Glomerular endothelial cell (primary cell): ENCODE measurements at regions not wholly inside any gene's neighbourhood (a gene's known extent, or its start where the extent isn't known, plus 50 kb on each side); places are given as distances from the start of the nearest gene placed in this dataset.

Experiments
- DNase-seq: peaks from one replicate; pipeline ENCODE4 v3.0.0-alpha.2; 2011; ENCODE audit warnings: low read depth, low spot score; ENCODE audit errors: extremely low read depth

GRCh38 chr1:56060906-56061305, 518.5 kb downstream of the PLPP3 start:
- DNase-seq: no peak

DNA sequence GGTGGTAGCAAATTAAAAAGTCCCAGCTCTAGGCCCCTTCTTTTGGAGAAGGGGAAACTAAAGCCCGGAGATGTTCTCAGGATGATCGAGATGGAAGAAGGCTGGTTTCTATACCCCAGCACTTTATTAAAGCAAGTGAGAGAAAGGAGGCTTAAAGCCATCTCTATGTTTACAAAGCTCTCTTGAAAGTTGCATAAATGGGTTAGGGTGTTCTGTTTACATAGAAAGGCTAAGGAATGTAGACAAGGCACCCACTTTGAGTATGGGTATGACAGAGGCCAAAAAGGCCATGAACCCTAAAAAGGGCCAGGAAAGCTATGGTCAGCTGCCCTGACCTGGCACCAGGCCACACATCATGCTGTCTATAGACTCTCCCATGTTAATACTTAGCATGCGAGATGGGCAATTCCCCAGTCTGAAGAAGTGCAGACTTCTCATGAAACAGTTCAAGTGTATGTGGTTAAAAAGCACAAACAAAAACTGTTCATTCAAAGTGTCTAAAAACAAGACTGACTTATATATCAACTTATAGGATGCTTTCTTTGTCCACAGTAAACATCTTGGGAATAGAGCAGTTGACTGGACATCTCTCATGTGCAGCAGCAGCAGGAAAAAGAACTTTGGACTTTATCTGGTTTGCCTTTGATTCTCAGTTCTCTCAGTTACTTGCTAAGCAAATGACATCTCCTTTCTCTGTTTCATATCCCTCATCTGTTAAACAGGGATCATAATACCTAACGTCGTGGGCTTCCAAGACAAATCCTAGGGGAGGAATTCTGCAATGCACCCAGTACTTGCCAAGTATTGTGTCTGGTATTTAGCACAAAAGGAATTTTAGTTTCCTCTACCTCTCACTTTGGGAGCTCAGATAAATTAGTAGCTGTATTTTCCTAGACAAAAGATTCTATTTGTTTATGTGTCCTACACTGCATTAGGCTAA, 521.6 kb downstream of the PLPP3 start:
- no peak for DNase-seq

DNA sequence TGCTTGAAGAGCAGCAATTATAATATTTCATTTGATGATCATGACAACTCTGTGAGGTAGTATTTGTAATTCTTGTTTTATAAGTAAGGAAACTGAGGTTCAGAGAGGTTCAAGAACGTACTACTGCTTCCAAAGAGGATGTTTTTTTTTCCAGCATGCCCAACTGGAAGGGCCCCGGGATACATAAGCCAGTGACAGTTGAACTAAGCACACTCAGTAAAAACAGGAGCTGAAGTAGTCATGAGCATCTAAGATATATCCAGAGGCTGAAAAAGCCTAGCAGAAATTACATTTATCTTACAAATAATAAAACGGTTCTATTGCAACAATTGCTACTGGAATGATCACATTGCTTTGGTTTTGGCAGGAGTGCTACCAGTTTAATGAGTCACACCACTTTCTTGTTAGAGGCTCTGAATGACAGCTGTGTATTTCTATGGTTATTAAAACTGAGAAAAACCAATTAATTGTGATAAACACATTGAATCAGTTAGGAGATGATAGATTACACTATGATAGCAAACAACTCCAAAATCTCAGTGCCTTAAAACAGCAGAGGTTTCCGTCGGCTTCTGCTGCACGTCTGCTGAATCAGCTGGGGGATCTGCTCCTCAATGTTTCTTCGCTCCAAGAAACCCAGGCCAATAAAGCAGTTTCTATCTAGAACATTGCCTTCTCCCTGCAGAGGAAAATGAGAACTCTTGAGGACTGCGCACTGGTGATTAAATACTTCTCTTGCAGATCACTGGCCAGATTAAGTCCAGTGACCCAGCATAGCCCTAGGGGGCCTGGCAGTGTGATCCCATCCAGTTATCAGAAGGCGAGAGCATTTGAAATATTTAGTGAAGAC, 522.7 kb downstream of the PLPP3 start:
- no peak for DNase-seq

- DNase-seq: no peak
Measured at GRCh38 chr1:56054959-56055358, 524.4 kb downstream of the PLPP3 start.

DNA sequence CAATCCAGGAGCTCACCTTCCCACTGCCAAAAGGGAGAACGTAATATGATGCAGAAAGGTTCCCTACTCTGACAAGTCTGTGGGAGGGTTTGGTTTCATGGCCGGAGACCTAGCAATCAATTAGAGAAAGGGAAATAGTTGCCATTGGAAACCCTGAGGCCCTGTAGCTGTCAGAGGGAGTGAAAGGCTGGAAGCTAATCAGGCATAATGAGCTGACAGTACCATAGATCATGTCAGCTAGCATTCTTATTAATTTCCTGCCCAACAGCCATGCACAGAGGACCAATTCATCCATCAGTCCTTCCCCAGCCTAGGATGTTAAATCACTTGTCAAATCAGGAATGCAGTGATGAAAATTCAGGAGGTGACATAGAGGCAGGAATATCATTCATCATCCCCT, 527.3 kb downstream of the PLPP3 start:
- no peak for DNase-seq

- no peak for DNase-seq
Measured at GRCh38 chr1:56050911-56051310, 528.5 kb downstream of the PLPP3 start.

DNA sequence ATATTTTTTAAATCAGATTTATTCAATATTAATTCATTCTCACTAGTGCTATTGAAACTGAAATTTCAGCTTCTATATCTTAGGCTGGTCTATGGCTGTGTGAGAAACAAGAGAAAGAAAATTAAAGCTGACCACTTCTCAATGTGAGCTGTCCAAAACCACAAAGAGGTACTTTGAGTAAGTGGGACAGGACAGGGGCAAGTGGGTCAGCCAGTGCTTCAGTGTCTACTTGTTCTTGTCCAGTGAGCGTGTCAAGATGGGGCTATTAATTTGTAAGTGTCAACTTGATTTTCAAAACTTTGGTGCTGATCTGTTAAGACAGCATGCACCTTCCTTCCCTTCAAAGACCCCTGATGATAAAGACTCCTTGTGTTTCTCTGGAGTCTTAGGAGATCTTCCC, 533.9 kb downstream of the PLPP3 start:
- DNase-seq: no peak

DNA sequence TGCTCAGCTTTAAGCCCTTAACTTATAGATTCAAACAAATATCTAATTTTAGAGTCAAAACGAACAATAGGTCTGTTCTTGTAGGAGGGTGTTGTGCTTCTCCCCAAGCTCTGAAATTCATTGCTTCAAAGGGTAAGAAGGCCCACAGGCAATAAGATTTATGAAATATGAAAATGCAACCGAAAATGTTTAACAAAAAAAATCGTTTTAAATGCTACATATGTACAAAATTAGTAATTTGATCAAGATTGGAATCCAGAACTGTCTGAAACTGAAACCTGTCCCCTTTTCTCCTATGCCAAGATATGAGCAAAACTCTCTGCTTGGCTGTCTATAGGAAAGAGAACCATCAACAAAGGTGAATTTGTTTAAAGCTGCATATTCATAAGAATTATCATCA, 534.3 kb downstream of the PLPP3 start:
- no peak for DNase-seq

GRCh38 chr1:56036479-56036878, 542.9 kb downstream of the PLPP3 start:
- DNase-seq: no peak

- DNase-seq: no peak
Measured at GRCh38 chr1:56034847-56035481, 544.4 kb downstream of the PLPP3 start.

GRCh38 chr1:56034222-56034621, 545.1 kb downstream of the PLPP3 start:
- no peak for DNase-seq

DNA sequence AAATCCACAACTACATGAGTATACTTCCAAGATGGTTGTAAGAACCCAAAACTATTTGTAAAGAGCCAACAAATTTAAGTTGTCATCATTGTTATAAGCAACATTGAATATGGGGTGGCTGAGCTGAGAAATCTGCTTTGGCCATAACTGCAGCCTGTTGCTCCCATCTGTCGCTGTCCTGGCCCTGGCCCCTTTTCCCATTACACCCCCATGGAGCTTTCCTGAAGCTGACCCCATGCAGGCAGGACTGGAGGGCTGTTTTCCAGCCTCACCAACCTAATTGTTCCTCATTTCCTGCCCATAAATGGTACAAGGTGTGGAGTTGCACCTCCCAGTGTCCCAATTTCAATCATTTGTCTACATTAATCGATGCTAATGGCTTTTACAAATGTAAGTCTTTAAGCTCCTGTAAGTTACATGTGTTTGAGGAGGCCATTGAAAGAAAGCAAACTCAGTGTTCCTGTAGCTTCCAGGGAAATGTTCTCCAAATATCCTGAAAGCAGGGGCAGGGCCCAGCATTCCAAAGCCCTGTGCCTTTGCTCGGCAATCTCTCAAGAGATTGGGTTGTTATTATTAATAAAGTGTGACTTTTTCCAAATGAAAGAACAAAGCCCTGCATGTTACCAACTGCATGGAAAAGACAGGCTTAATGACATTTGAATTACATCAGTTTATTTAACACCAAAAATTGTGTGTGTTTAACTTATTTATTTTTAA, 545.9 kb downstream of the PLPP3 start:
- DNase-seq: no peak

DNA sequence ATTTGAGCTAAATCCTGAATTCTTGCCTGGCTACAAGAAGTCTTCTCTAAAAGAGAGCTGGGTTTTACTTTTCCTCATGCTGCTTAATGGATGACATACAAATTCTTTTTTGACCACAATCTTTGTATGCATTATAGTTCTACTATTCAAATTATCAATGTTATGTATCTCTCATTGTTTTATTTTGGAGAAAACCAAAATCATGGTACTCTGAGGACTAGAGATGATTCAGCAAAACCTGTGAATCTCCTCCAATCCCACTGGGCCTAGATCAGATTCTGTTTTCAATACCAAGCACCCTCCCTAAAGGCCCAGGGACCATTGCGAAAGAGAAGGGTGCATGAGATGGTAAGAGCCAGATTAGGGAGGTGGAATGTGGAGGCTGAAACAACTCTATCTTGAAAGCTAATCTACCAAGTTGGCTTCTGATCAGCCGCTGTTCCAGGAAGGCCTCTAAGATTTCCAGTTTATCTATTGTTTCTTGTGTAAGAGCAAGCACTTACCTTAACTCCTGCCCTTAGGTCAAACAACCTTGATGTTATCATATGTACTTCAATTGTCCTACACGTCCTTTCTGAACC, 547.2 kb downstream of the PLPP3 start:
- no peak for DNase-seq

DNA sequence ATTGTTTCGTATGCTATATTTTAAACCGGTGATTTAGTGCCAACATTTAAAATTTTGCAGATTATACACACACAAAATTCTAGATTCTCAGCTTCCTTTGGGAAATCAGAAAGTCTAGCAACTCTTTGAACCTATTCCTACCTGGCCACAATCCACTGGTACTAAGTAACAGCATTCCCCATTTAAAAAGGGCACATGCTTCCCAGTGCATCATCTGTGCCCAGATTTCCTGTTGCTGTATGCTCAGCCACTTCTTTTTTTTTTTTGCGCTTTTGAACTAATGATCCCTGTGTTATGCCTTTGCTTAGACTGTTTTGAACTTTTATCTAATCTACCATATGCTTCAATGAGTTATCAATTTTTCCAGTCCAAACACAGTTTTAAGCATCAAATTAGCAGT, 548.4 kb downstream of the PLPP3 start:
- DNase-seq: no peak

- DNase-seq: no peak
Measured at GRCh38 chr1:56029319-56030003, 549.9 kb downstream of the PLPP3 start.

- no peak for DNase-seq
Measured at GRCh38 chr1:56028911-56029310, 550.5 kb downstream of the PLPP3 start.

- DNase-seq: no peak
Measured at GRCh38 chr1:56028244-56028643, 551.1 kb downstream of the PLPP3 start.

DNA sequence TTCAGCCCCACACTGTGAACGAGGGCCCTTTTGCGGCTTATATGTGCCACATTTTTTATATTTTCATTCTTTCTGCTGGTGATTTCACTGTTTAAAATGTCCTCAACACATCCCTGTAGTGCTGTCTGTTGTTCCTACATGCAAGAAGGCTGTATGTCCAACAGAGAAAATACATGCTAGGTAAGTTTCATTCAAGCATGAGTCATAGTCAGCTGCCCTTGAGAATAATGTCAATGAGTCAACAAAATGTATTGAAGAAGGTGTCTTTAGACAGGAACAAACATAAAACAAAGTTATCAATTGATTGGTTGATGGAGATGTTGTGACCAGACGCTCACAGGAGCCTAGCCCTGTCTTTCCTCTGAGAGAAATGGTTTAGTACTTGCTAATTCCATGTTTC, 553.4 kb downstream of the PLPP3 start:
- no peak for DNase-seq

GRCh38 chr1:56024155-56024554, 555.2 kb downstream of the PLPP3 start:
- DNase-seq: no peak

DNA sequence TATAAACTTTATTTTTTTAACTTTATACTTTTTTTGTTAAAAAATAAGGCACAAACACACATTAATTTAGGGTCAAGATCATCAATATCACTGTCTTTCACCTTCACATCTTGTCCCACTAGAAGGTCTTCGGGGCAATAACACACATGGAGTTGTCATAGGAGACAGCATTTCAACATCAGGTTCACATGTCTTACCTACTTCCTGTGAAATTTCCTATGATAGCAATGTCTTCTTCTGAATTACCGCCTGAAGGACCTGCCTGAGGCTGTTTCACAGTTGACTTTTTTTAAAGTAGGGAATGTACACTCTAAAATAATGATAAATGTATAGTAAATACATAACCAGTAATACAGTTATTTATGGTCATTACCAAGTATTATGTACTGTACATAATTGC, 559.4 kb downstream of the PLPP3 start:
- no peak for DNase-seq
